ENCODE measurements at regions not wholly inside any gene's neighbourhood (a gene's known extent, or its start where the extent isn't known, plus 50 kb on each side); places are given as distances from the start of the nearest gene placed in this dataset.

GRCh38 chr12:19802915-19803314, 363.6 kb downstream of the AEBP2 start:
- 95% methylated on average over 2 of the region's 2 CpGs for WGBS

DNA sequence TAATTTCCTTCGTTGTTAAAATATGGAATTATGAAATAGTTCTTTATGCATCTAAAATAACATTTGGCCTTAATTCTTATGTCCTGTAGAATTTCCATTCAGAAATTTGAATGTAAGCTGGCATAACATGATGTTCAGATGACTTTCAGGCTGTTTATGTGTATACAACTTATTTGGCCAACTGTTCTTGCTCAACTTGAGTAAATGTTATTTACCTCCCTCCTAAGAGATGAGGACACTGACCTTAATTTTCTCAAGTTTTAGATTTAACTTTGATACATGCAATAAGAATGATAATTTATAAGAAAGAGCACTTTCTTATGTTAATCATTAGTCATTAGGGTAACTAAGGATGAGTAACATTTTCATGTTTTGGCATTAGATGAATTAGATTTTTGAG, 365.4 kb downstream of the AEBP2 start:
- no peaks in the 10 kb centered on the region for H3K9me3 ChIP-seq
- no peak for DNase-seq (ENCODE audit: low spot score in 2 of 2)
- H3K4me1 ChIP-seq, result peaks cover 11% of the 10 kb centered on the region
- H3K27me3 ChIP-seq, result no peaks in the 10 kb centered on the region
- TF ChIP-seq, protein P1, sequence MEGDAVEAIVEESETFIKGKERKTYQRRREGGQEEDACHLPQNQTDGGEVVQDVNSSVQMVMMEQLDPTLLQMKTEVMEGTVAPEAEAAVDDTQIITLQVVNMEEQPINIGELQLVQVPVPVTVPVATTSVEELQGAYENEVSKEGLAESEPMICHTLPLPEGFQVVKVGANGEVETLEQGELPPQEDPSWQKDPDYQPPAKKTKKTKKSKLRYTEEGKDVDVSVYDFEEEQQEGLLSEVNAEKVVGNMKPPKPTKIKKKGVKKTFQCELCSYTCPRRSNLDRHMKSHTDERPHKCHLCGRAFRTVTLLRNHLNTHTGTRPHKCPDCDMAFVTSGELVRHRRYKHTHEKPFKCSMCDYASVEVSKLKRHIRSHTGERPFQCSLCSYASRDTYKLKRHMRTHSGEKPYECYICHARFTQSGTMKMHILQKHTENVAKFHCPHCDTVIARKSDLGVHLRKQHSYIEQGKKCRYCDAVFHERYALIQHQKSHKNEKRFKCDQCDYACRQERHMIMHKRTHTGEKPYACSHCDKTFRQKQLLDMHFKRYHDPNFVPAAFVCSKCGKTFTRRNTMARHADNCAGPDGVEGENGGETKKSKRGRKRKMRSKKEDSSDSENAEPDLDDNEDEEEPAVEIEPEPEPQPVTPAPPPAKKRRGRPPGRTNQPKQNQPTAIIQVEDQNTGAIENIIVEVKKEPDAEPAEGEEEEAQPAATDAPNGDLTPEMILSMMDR (IDR thresholded peaks at IDR 0.05), result no peak
- TF ChIP-seq EP300 (IDR thresholded peaks at IDR 0.05) (no peak), POLR2A (IDR thresholded peaks at IDR 0.05) (no peak), POLR2AphosphoS5 (IDR thresholded peaks at IDR 0.05) (no peak)
- H3K36me3 ChIP-seq, result no peaks in the 10 kb centered on the region
- H3K27ac ChIP-seq, result no peak overlapping the region
- no peak overlapping the region for H3K4me3 ChIP-seq
- WGBS, result 68% methylated on average over 1 of the region's 1 CpG

More at GRCh38 chr12:19802915-19803314, 363.6 kb downstream of the AEBP2 start:
- no peaks in the 10 kb centered on the region for H3K9me3 ChIP-seq
- no peaks in the 10 kb centered on the region for H3K36me3 ChIP-seq
- TF ChIP-seq POLR2AphosphoS5 (IDR thresholded peaks at IDR 0.05), result no peak
- TF ChIP-seq, protein P1 (IDR thresholded peaks at IDR 0.05), result no peak
- no peaks in the 10 kb centered on the region for H3K27me3 ChIP-seq
- peaks cover 11% of the 10 kb centered on the region for H3K4me1 ChIP-seq
- no peak for DNase-seq (ENCODE audit: low spot score in 2 of 2)
- no peak overlapping the region for H3K4me3 ChIP-seq
- no peak overlapping the region for H3K27ac ChIP-seq

- H3K9me3 ChIP-seq, result no peaks in the 10 kb centered on the region
- H3K4me1 ChIP-seq, result no peaks in the 10 kb centered on the region
- H3K27ac ChIP-seq, result no peak overlapping the region
- DNase-seq (ENCODE audit: low spot score in 2 of 2), result no peak
- WGBS, result 80% methylated on average over 2 of the region's 2 CpGs
- H3K4me3 ChIP-seq, result no peak overlapping the region
- no peaks in the 10 kb centered on the region for H3K27me3 ChIP-seq
- H3K36me3 ChIP-seq, result no peaks in the 10 kb centered on the region
- TF ChIP-seq, protein P1 (IDR thresholded peaks at IDR 0.05), result no peak
- TF ChIP-seq POLR2A (IDR thresholded peaks at IDR 0.05) (no peak), EP300 (IDR thresholded peaks at IDR 0.05) (no peak), POLR2AphosphoS5 (IDR thresholded peaks at IDR 0.05) (no peak)
Measured at GRCh38 chr12:19808371-19808770, 369.1 kb downstream of the AEBP2 start.

DNA sequence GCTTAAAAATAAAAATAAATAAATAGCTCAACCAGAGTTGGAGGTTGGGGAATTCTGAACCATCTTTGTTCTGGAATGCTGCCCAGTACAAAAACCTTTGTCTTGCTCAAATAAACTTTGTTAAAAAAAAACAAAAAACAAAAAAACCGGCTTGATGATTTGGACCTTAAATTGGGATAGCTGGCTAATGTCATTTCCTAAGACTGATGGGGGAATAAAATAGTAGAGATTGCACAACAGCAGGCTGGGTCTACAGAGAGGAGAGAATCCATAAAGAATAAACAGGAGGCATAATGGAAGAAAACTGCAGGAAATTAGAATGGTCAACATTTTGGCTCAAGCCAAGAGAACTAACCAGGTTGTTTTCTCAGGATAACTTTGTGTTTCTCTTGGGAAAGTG, 370.9 kb downstream of the AEBP2 start:
- Histone ChIP-seq H3K36me3 (no peaks in the 10 kb centered on the region), H3K4me1 (no peaks in the 10 kb centered on the region), H3K27me3 (no peaks in the 10 kb centered on the region), H3K4me3 (no peak overlapping the region), H3K27ac (no peak overlapping the region), H3K9me3 (no peaks in the 10 kb centered on the region)
- no peak for DNase-seq (ENCODE audit: low spot score in 2 of 2)
- 51% methylated on average over 1 of the region's 1 CpG for WGBS
- TF ChIP-seq EP300 (IDR thresholded peaks at IDR 0.05) (no peak), POLR2AphosphoS5 (IDR thresholded peaks at IDR 0.05) (no peak), POLR2A (IDR thresholded peaks at IDR 0.05) (no peak)
- TF ChIP-seq, protein P1 (IDR thresholded peaks at IDR 0.05), result no peak

- Histone ChIP-seq H3K9me3 (no peaks in the 10 kb centered on the region), H3K27me3 (no peaks in the 10 kb centered on the region), H3K36me3 (no peaks in the 10 kb centered on the region), H3K4me1 (no peaks in the 10 kb centered on the region), H3K27ac (no peak overlapping the region), H3K4me3 (no peak overlapping the region)
- no peak for DNase-seq (ENCODE audit: low spot score in 2 of 2)
- 84% methylated on average over 3 of the region's 3 CpGs for WGBS
- no peak for TF ChIP-seq EP300 (IDR thresholded peaks at IDR 0.05)
- TF ChIP-seq, protein P1 (IDR thresholded peaks at IDR 0.05), result no peak
- no peak for TF ChIP-seq POLR2AphosphoS5 (IDR thresholded peaks at IDR 0.05)
- TF ChIP-seq POLR2A (IDR thresholded peaks at IDR 0.05), result no peak
Measured at GRCh38 chr12:19811922-19812321, 372.6 kb downstream of the AEBP2 start.

Data from suprapubic skin (tissue), 4 donors.